Endothelial cell of umbilical vein (primary cell): ENCODE measurements at regions not wholly inside any gene's neighbourhood (a gene's known extent, or its start where the extent isn't known, plus 50 kb on each side); places are given as distances from the start of the nearest gene placed in this dataset.

ENCODE experiments used
- BruUV-seq: library from RNA; stranded (reverse); fragments of 400-500 nt; replicated peaks from 2 replicates; lab custom pipeline; 2021; lab: Mats Ljungman, UMichigan
- CTCF ChIA-PET: fragments of 300-600, 350-600 bp; sonication (Branson Sonifier 250); formaldehyde crosslinking; loops from one replicate; lab custom pipeline; 2021; ENCODE audit warnings: antibody characterized with exemption, inconsistent platforms; lab: Charles Lee
- POLR2A ChIA-PET: fragments of 300-600, 350-600 bp; sonication (Branson Sonifier 250); formaldehyde crosslinking; loops from one replicate; lab custom pipeline; 2021; ENCODE audit warnings: antibody characterized with exemption, inconsistent platforms; lab: Charles Lee
- DNase-seq: peaks from one replicate; pipeline ENCODE4 v3.0.0-alpha.2; 2011; ENCODE audit warnings: low read depth, low spot score
- FAIRE-seq: peaks from 2 replicates; lab custom pipeline; 2011; peaks lifted over from hg19 to GRCh38; lab: Jason Lieb, UNC
- H2AFZ ChIP-seq: 2 replicates; pipeline ENCODE4 v1.6.0; 2012; ENCODE audit warnings: low read depth, low read length, control low read depth, inconsistent platforms
- H3K27ac ChIP-seq: 2 replicates; pipeline ENCODE4 v1.5.1; 2011; ENCODE audit warnings: low read depth, mild to moderate bottlenecking, control low read depth, low read length, moderate library complexity; ENCODE audit not compliant: insufficient read depth
- H3K27me3 ChIP-seq, 2 experiments: 2 replicates each; pipeline versions ENCODE4 v1.6.0 to v1.6.1; 2011; ENCODE audit warnings: low read length in 2 of 2, mixed read lengths in 1 of 2; ENCODE audit not compliant: control insufficient read depth in 2 of 2, insufficient read depth in 2 of 2
- H3K36me3 ChIP-seq, 2 experiments: 2 replicates in 1 of 2; 3 replicates in 1 of 2; pipeline ENCODE4 v1.5.1; 2011; ENCODE audit warnings: low read length in 2 of 2, mild to moderate bottlenecking in 1 of 2, moderate library complexity in 1 of 2; ENCODE audit not compliant: control insufficient read depth in 2 of 2, insufficient read depth in 2 of 2; ENCODE audit errors: extremely low read depth in 1 of 2
- H3K4me1 ChIP-seq: 3 replicates; pipeline ENCODE4 v1.5.1; 2011; ENCODE audit warnings: mild to moderate bottlenecking, low read length; ENCODE audit not compliant: control insufficient read depth, insufficient read depth; ENCODE audit errors: extremely low read depth
- H3K4me2 ChIP-seq: 2 replicates; pipeline ENCODE4 v1.6.1; 2011; ENCODE audit warnings: low read length, control low read depth, mixed read lengths; ENCODE audit not compliant: insufficient read depth
- H3K4me3 ChIP-seq, 3 experiments: fragments of 200-600 bp in 1 of 3; sonication (generic), shearing (Covaris generic) in 1 of 3; replicated peaks in 1 of 3; 2 replicates each; pipeline ENCODE4 v1.5.1; 2011 to 2016; ENCODE audit warnings: control low read depth in 3 of 3, low read length in 3 of 3, mild to moderate bottlenecking in 2 of 3, inconsistent platforms in 1 of 3, low read depth in 1 of 3, moderate library complexity in 1 of 3; ENCODE audit not compliant: insufficient read depth in 1 of 3
- H3K79me2 ChIP-seq: 2 replicates; pipeline ENCODE4 v1.6.0; 2012; ENCODE audit warnings: low read length, inconsistent platforms; ENCODE audit not compliant: control insufficient read depth, insufficient read depth
- H3K9ac ChIP-seq: replicated peaks from 2 replicates; pipeline ENCODE3; 2011; ENCODE audit warnings: low read length, control low read depth; ENCODE audit not compliant: insufficient read depth; ENCODE audit errors: extremely low read depth
- H3K9me1 ChIP-seq: replicated peaks from 3 replicates; pipeline ENCODE4 v1.6.0; 2011; ENCODE audit warnings: mild to moderate bottlenecking, low read length; ENCODE audit not compliant: control insufficient read depth, insufficient read depth; ENCODE audit errors: extremely low read depth
- H3K9me3 ChIP-seq: replicated peaks from 2 replicates; pipeline ENCODE4 v1.5.1; 2012; ENCODE audit warnings: low read length, inconsistent platforms; ENCODE audit not compliant: control insufficient read depth, insufficient read depth
- H4K20me1 ChIP-seq: replicated peaks from 2 replicates; pipeline ENCODE3; 2011; ENCODE audit warnings: mild to moderate bottlenecking, low read length; ENCODE audit not compliant: control insufficient read depth, insufficient read depth; ENCODE audit errors: extremely low read depth
- CTCF ChIP-seq, 2 donors: IDR thresholded peaks; 1 replicate in 1 of 2; 2 replicates in 1 of 2; pipeline ENCODE4 v1.5.1; 2011; ENCODE audit warnings: low read length in 2 of 2, mild to moderate bottlenecking in 2 of 2, moderate library complexity in 2 of 2, control low read depth in 1 of 2, inconsistent platforms in 1 of 2, low read depth in 1 of 2; ENCODE audit not compliant: insufficient read depth in 1 of 2; ENCODE audit errors: extremely low read depth in 1 of 2
- EZH2 ChIP-seq: IDR thresholded peaks from 2 replicates; pipeline ENCODE4 v1.6.1; 2012; ENCODE audit warnings: borderline replicate concordance, low read depth, mild to moderate bottlenecking, moderate library complexity, low read length, inconsistent platforms; ENCODE audit not compliant: severe bottlenecking
- FOS ChIP-seq: IDR thresholded peaks from 2 replicates; pipeline ENCODE4 v1.6.1; 2011; ENCODE audit warnings: mild to moderate bottlenecking, low read length, moderate library complexity, borderline replicate concordance; ENCODE audit not compliant: insufficient read depth
- GATA2 ChIP-seq: IDR thresholded peaks from 2 replicates; pipeline ENCODE4 v1.7.0; 2011; ENCODE audit warnings: low read depth, mild to moderate bottlenecking, moderate library complexity, mixed read lengths, low read length; ENCODE audit not compliant: insufficient read length, insufficient read depth
- JUN ChIP-seq: IDR thresholded peaks from 2 replicates; pipeline ENCODE4 v1.6.1; 2011; ENCODE audit warnings: borderline replicate concordance, low read depth; ENCODE audit not compliant: insufficient read length, insufficient read depth
- MAX ChIP-seq: IDR thresholded peaks from 2 replicates; pipeline ENCODE4 v1.6.1; 2011; ENCODE audit not compliant: insufficient read depth, insufficient read length
- MYC ChIP-seq: IDR thresholded peaks from one replicate; pipeline ENCODE4 v1.6.1; 2011; ENCODE audit warnings: mild to moderate bottlenecking, low read depth, low read length
- POLR2A ChIP-seq: IDR thresholded peaks from 2 replicates; pipeline ENCODE4 v1.6.1; 2012; ENCODE audit warnings: low read depth, mild to moderate bottlenecking, control low read depth, low read length
- POLR2AphosphoS5 ChIP-seq: IDR thresholded peaks from 2 replicates; pipeline ENCODE4 v1.6.1; 2012; ENCODE audit warnings: low read depth, mild to moderate bottlenecking, control low read depth, low read length, moderate library complexity; ENCODE audit not compliant: insufficient read depth
- dilution Hi-C: fragments of 300-500 bp; cut with MboI; formaldehyde crosslinking; loops from one replicate; pipeline ENCODE4 v1.15.0; 2019; ENCODE audit warnings: low sequenced_read_pairs; ENCODE audit not compliant: extremely low pct_ligation_motif_present
- intact Hi-C: fragments of 100-400 bp; cut with micrococcal nuclease; formaldehyde crosslinking; loops from one replicate; pipeline ENCODE4 v1.10.0; 2022

GRCh38 chr2:85963068-85963467 is 74.3 kb upstream of the ST3GAL5 start:
- BruUV-seq = no TSS peak
- Histone ChIP-seq H3K4me1 (no peaks in the 10 kb centered on the region), H3K27ac (no peak overlapping the region), H3K79me2 (no peaks in the 10 kb centered on the region), H3K4me2 (no peak overlapping the region), H2AFZ (no peak overlapping the region), H3K36me3 (no peaks in the 10 kb centered on the region), H3K9me3 (no peaks in the 10 kb centered on the region), H3K9ac (no peak overlapping the region), H3K9me1 (no peaks in the 10 kb centered on the region), H3K4me3 (no peak overlapping the region), H3K27me3 (peaks cover 0 to 2% of the 10 kb centered on the region in 2 experiments), H4K20me1 (no peaks in the 10 kb centered on the region)
- dilution Hi-C loops (no loop called here), intact Hi-C loops (no loop called here)
- FAIRE-seq (no peak), DNase-seq (no peak)
- ChIA-PET CTCF (interaction anchor here (1.1 kb wide), 2 partner anchors 20 to 135 kb away, joined by 3 to 5 read pairs; no protein-coding TSS in a partner anchor), POLR2A (no interaction called here)
- TF ChIP-seq POLR2AphosphoS5 = no peak
- no peak for TF ChIP-seq GATA2
- no peak for TF ChIP-seq POLR2A
- TF ChIP-seq JUN = no peak
- TF ChIP-seq CTCF (IDR thresholded peaks at IDR 0.05; ENCODE audit: extremely low read depth in 1 of 2, insufficient read depth in 1 of 2, low read depth in 1 of 2, low read length in 2 of 2) = no peak
- no peak for TF ChIP-seq MYC
- TF ChIP-seq MAX = no peak
- no peak for TF ChIP-seq EZH2
- no peak for TF ChIP-seq FOS
